ENCODE measurements at regions not wholly inside any gene's neighbourhood (a gene's known extent, or its start where the extent isn't known, plus 50 kb on each side); places are given as distances from the start of the nearest gene placed in this dataset.
"Not testable (repeated sequence)": the region's sequence is repeated elsewhere in the genome, so short reads cannot be mapped to it uniquely, and the experiment has no call there.

DNA sequence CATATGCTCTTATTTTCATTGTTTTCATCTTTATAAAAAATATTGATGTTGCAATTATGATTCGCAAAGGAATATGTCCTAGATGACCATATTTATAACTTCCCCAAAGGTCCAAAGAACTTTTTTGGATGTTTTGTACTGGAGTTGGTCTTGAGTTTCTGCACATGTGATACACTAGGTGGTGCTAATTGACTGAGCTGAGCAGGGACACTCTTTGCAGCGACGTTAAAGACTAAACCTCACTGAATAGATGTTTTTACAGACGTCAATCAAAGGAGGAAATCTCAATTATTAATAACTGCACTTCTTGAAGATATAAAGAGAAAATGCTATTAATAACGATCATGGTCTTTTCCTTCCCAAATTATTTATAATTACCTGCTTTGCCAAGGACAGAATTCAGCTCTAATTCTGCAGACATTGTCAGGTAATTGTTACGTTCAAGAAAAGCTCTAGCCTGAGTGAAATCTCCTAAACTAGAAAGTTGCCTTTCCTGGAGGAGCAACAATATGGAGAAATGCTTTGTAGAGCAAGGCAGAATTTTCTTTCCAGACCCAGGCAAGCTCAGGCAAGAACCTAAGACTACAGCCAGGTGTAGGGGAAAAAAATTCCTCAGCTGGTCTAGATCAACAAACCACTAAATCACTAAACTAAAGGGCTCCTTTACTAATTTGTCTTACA, 119.3 kb upstream of the RBBP8 start:
- no peak for DNase-seq

DNA sequence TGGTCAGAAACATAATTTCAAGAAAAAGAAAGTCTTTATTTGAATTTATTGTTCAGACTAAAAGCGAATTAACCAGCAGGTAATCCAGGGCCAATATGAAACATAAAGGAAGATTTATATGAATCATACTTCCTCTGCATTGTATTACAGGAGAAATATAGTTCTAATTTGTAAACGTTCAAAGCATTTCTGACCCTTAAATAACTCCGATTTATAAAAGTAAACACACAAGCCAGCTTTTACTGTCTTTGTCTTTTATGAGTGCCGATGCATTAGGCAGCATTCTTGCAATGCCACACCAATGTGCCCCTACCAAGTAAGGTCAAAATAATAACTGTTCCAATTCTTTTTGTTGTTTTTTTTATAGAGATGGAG, 118.8 kb upstream of the RBBP8 start:
- no peak for DNase-seq

- DNase-seq: no peak
Observed at GRCh38 chr18:22816266-22817176, 116.6 kb upstream of the RBBP8 start.

GRCh38 chr18:22817844-22818243, 115.3 kb upstream of the RBBP8 start:
- no peak for DNase-seq

- DNase-seq: no peak
Observed at GRCh38 chr18:22822024-22822423, 111.1 kb upstream of the RBBP8 start.

DNA sequence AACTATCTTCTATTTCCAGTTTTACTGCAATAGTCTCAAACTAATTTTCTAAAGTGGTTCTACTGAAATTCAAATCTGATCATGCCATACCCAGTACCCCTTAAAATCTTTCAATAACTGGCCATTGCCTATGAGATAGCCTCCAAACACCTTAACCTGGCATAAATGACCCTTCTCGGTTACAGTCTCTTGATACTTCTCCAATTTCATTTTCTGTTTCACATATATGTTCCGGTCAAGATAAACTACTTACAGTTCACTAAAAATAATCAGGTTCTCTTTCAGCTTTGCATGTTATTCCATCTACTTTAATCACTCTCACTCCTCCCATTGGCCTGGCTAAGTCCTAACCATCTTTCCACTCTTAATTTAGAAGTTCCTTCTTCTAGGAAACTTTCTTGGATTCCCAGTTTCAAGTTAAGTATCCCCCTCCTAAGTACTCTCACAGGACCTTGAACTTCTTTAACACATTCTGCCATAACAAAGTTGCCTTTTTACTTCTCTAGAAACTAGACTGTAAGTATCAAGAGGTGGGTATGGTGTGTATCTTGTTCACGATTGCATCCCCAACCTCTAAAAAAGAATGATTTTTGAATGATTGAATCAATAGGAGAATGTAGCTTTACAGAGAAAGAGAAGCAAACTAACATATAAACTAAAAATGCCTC, 110.2 kb upstream of the RBBP8 start:
- no peak for DNase-seq

DNA sequence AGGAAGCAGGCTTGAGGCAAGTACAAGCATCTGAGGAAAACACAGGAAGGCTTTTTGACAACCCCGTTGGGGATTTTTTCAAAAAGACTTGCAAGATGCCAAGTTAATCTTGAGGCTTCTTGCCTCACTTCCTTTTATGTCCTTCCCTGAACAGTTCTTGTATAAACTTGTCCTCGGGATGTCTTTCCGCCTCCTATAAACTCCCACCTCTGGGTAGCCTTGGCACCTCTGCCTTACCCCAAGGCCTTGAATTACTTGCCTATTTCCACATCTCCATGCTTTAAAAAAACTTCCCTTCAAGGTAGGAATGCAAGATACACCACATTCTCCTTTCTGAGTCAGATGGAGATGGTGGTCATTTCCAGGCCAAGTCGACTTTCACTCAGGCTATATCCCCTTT, 106.4 kb upstream of the RBBP8 start:
- DNase-seq: no peak

DNA sequence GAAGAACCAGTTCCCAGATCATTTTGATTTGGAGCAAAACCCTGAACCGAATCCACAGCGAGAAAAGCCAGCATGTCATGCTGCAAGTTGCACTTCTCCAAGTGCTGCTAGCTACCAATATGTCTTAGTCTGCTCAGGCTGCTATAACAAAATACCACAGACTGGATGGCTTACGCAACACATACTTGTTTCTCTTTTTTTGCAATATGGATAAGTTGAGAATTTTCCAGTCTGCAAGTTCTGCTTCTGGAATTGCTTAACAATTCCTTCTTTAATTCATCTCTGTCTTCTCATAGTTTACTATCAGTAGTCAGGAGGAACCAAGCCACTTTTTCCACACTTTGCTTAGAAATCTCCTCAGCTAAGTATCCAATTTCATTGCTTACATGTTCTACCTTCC, 105.9 kb upstream of the RBBP8 start:
- no peak for DNase-seq

DNA sequence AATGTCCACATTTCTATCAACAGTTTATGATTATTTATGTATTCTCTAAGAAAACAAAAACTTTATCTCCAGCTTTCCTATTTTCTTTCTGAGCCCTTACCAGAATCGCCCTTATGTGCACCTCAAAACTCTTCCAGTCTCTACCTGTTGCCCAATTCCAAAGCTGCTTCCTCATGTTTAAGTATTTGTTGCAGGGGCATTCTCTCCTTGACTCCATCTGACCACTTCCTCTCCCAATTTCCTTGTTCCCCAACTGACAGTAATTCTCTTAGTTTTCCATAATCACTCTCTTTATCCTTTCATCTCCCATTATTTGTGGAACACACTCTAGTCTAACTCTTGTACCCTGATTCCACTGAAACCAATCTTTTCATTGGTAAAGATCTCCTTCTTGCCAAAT, 105.4 kb upstream of the RBBP8 start:
- no peak for DNase-seq

GRCh38 chr18:22828171-22828570, 105.0 kb upstream of the RBBP8 start:
- no peak for DNase-seq

- not testable (repeated sequence) for DNase-seq
Observed at GRCh38 chr18:22828583-22828982, 104.5 kb upstream of the RBBP8 start.

DNA sequence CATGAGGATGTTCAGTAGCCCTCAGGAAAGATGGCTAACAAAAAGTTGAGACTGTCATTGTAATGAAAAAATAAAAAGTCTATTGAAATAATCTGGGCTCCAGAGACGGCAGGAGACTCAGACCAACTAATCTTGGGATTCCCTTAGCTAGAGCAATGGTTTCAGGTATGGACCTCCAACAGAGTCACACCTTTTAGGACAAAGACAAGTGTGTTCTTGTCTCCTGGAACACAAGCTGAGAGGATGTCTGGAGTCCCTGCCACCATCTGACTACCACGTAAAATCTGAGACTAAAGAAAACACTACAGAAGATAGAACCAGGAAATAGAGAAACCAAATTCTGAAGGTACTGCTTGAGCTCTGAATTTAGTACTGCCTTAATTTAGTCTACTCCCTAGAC, 103.3 kb upstream of the RBBP8 start:
- no peak for DNase-seq

DNA sequence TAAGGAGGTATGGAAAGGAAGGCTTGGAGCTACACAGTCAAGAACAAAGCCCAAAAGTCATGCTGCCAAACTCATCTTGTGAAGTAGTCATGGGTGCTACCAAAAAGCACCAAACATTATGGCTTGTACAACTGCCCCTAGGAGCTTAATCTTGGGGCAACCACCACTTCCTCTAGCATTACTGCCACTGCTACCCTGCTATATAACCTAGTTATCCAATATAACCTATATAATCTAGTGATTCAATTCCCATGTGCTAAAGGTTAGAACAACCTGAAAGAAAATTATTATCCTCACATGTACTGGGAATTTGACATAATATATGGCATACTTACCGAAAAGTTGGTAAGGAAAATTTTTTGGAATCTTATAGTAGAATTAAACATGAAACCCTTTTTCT, 102.6 kb upstream of the RBBP8 start:
- DNase-seq: no peak

GRCh38 chr18:22831441-22831904, 101.7 kb upstream of the RBBP8 start:
- no peak for DNase-seq

DNA sequence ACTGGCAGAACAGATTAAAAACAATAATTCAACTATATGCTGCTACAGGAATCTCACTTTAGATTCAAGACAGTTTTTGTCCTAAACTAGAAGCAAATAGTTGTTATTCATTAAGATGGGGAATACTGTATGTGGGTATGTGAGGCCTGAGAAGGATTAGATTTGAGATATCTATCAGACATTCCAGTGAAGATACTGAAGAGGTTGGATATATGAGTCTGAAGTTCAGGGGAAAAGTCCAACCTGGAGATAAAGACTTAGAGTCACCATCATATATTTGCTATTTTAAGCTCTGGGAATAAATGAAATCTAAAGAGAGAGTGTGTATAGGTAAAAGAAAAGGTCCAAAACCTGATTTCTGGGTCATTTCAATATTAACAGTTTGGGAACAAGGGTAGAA, 96.2 kb upstream of the RBBP8 start:
- no peak for DNase-seq

GRCh38 chr18:22838221-22838620, 94.9 kb upstream of the RBBP8 start:
- DNase-seq: no peak

GRCh38 chr18:22838639-22839277, 94.4 kb upstream of the RBBP8 start:
- DNase-seq: no peak

DNA sequence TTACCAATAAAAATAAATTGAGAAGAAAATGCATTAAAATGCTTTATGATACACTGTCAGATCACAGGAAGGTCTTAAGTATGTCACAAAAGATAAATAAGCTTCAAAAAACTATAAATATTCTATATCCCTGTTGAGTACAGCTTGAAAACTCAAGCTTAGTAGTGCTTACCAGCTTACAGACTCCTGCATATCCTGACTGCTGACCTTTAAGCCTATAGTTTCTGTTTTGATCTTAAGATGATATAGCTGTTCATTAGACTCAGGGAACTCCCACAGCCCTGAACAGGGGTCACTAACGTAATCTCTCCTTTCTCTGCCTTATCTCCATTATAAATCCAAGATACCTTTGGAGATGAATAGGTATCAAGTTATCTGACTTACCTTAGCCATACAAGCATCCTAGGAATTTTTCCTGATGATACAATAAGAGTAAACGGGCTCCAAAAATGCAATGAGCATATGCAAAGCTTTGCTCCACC, 93.7 kb upstream of the RBBP8 start:
- DNase-seq: no peak

DNA sequence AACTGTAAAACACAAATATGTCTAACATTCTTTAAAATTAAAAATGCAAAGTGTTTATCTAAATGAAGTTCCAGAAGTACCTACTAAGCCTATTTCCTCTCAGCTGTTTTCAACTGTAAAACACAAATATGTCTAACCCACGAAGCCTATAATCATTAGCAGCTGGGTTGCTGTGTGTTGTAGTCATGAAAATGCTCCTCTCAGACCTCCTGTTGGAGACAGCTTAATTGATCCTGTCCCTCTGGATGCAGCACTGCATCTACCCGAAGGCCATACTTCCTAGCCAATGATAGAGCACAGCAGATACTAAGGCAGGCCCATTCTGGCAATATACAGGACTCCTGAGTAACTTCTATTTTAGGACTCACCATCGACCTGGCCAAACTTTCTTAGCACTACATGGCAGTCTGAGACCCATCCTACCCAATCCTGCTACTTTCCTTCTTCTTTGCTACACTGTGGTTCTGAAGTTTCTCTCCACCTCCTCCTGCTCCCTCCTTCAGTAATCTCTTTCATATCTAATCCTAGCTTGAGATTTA, 92.5 kb upstream of the RBBP8 start:
- no peak for DNase-seq

DNA sequence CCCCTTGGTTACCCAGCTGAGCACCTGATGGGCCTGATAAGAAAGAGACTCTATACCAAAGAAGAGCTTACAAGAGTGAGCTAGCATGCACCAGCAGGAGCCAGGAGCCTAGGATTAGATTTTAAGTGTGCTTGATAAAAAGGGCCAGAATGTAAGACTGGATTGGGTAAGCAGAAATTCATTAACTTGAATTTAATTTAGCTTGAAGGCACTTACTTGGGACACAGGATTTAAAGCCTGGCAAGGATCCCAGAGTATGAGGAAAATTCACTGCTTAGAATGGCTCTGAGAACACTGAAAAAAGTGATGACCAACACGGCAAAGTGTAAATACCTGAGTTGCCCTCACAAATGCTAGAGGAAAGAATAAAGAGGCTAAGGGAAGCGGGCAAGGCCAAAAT, 91.3 kb upstream of the RBBP8 start:
- no peak for DNase-seq

GRCh38 chr18:22844190-22844589, 88.9 kb upstream of the RBBP8 start:
- DNase-seq: no peak
